GM23338 (cell line): ENCODE measurements at regions not wholly inside any gene's neighbourhood (a gene's known extent, or its start where the extent isn't known, plus 50 kb on each side); places are given as distances from the start of the nearest gene placed in this dataset.

Experiments
- ATAC-seq: fragments of 200-7000 bp; cut with Tn5 transposase; 3 replicates; pipeline ENCODE4 v1.9.1; 2020
- DNase-seq: peaks from one replicate; pipeline ENCODE4 v3.0.0-alpha.2; 2015; ENCODE audit warnings: low spot score
- H2AFZ ChIP-seq: fragments of 200-600 bp; sonication (generic); 2 replicates; pipeline ENCODE4 v1.8.0; 2016; ENCODE audit warnings: antibody characterized with exemption, mild to moderate bottlenecking, moderate library complexity
- H3F3A ChIP-seq: fragments of 200-600 bp; sonication (generic); replicated peaks from 2 replicates; pipeline ENCODE4 v1.8.0; 2017; ENCODE audit warnings: antibody characterized with exemption, mixed run types, low read depth
- H3K27ac ChIP-seq: fragments of 200-600 bp; sonication (generic); 2 replicates; pipeline ENCODE4 v1.6.1; 2016; ENCODE audit warnings: low read depth
- H3K27me3 ChIP-seq: fragments of 200-600 bp; sonication (generic); 2 replicates; pipeline ENCODE4 v1.8.0; 2016; ENCODE audit warnings: mild to moderate bottlenecking, mixed run types, moderate library complexity; ENCODE audit not compliant: insufficient read depth
- H3K36me3 ChIP-seq: fragments of 200-600 bp; sonication (generic); 2 replicates; pipeline ENCODE4 v1.8.0; 2016; ENCODE audit warnings: mild to moderate bottlenecking; ENCODE audit not compliant: insufficient read depth
- H3K4me1 ChIP-seq: fragments of 200-600 bp; sonication (generic); 2 replicates; pipeline ENCODE4 v1.8.0; 2016; ENCODE audit warnings: mild to moderate bottlenecking, moderate library complexity; ENCODE audit not compliant: insufficient read depth
- H3K4me2 ChIP-seq: fragments of 200-600 bp; sonication (generic); 2 replicates; pipeline ENCODE4 v1.7.1; 2017; ENCODE audit warnings: mixed run types
- H3K4me3 ChIP-seq: fragments of 200-600 bp; sonication (generic); 2 replicates; pipeline ENCODE4 v1.6.1; 2016; ENCODE audit warnings: mixed run types
- H3K79me2 ChIP-seq: fragments of 200-600 bp; sonication (generic); replicated peaks from 2 replicates; pipeline ENCODE4 v1.8.0; 2017; ENCODE audit warnings: mild to moderate bottlenecking; ENCODE audit not compliant: insufficient read depth
- H3K9me2 ChIP-seq: fragments of 200-600 bp; sonication (generic); 2 replicates; pipeline ENCODE4 v1.8.0; 2017; ENCODE audit not compliant: insufficient read depth
- H4K20me1 ChIP-seq: fragments of 200-600 bp; sonication (generic); replicated peaks from 2 replicates; pipeline ENCODE4 v1.8.0; 2017; ENCODE audit warnings: mild to moderate bottlenecking; ENCODE audit not compliant: insufficient read depth
- H3K27ac Mint-ChIP-seq: 2 replicates; pipeline ENCODE4 v1.8.0; 2020; ENCODE audit warnings: inconsistent platforms, mild to moderate bottlenecking, moderate library complexity, mixed read lengths
- H3K27me3 Mint-ChIP-seq: 3 replicates; pipeline ENCODE4 v1.8.0; 2022; ENCODE audit warnings: low read depth, mild to moderate bottlenecking, moderate library complexity, mixed read lengths, inconsistent platforms; ENCODE audit not compliant: insufficient read depth, poor library complexity
- H3K36me3 Mint-ChIP-seq: 3 replicates; pipeline ENCODE4 v1.8.0; 2021; ENCODE audit warnings: low read depth, mild to moderate bottlenecking, inconsistent platforms, moderate library complexity, mixed read lengths
- H3K4me1 Mint-ChIP-seq: 3 replicates; pipeline ENCODE4 v1.8.0; 2020; ENCODE audit warnings: mild to moderate bottlenecking, inconsistent platforms, mixed read lengths
- H3K4me3 Mint-ChIP-seq: 3 replicates; pipeline ENCODE4 v1.8.0; 2021; ENCODE audit warnings: moderate library complexity, mild to moderate bottlenecking, inconsistent platforms, mixed read lengths
- H3K9me3 Mint-ChIP-seq: 3 replicates; pipeline ENCODE4 v1.8.0; 2020; ENCODE audit warnings: moderate library complexity, mild to moderate bottlenecking, inconsistent platforms, mixed read lengths
- CREB1 ChIP-seq: fragments of 250-450 bp; sonication (Bioruptor Pico); IDR thresholded peaks from 2 replicates; pipeline ENCODE4 v1.5.0; 2020; ENCODE audit warnings: low read depth, mild to moderate bottlenecking, moderate library complexity
- EZH2 ChIP-seq: fragments of 200-600 bp; sonication (generic); IDR thresholded peaks from one replicate; pipeline ENCODE4 v1.8.0; 2017; ENCODE audit warnings: antibody characterized with exemption, mild to moderate bottlenecking, low read depth; ENCODE audit not compliant: unreplicated experiment
- EZH2phosphoT487 ChIP-seq: fragments of 200-600 bp; sonication (generic); IDR thresholded peaks from one replicate; pipeline ENCODE4 v1.8.1; 2018; ENCODE audit warnings: antibody characterized with exemption; ENCODE audit not compliant: unreplicated experiment
- JUNB ChIP-seq: IDR thresholded peaks from one replicate; pipeline ENCODE4 v1.6.1; 2016; ENCODE audit warnings: antibody characterized with exemption; ENCODE audit not compliant: unreplicated experiment
- NANOG ChIP-seq: IDR thresholded peaks from 2 replicates; pipeline ENCODE4 v1.6.1; 2016; ENCODE audit warnings: antibody characterized with exemption, borderline replicate concordance
- POLR2AphosphoS5 ChIP-seq: IDR thresholded peaks from 2 replicates; pipeline ENCODE4 v1.6.1; 2016; ENCODE audit warnings: antibody characterized with exemption, low read depth
- STAT1 ChIP-seq: IDR thresholded peaks from one replicate; pipeline ENCODE4 v1.6.1; 2016; ENCODE audit warnings: antibody characterized with exemption; ENCODE audit not compliant: unreplicated experiment
- ZNF114 ChIP-seq: fragments of 250-450 bp; sonication (Bioruptor Pico); IDR thresholded peaks from 2 replicates; pipeline ENCODE4 v1.5.0; 2020; ENCODE audit warnings: mild to moderate bottlenecking, moderate library complexity
- ZNF331 ChIP-seq: fragments of 250-450 bp; sonication (Bioruptor Pico); IDR thresholded peaks from 2 replicates; pipeline ENCODE4 v1.5.0; 2020; ENCODE audit warnings: low read depth, mild to moderate bottlenecking, moderate library complexity
- TF ChIP-seq, protein P1 (sequence below), 2 experiments: fragments of 200-600 bp in 1 of 2; sonication (generic) in 1 of 2; conservative IDR thresholded peaks; 2 replicates each; pipeline versions ENCODE4 v1.5.1 to v1.6.1; 2016 to 2017; ENCODE audit warnings: antibody characterized with exemption in 2 of 2, low read depth in 2 of 2, mild to moderate bottlenecking in 2 of 2, moderate library complexity in 1 of 2
- TF ChIP-seq, protein P2 (sequence below): IDR thresholded peaks from 2 replicates; pipeline ENCODE4 v1.6.1; 2016; ENCODE audit warnings: antibody characterized with exemption
- TF ChIP-seq, protein P3 (sequence below): fragments of 250-450 bp; sonication (Bioruptor Pico); IDR thresholded peaks from 2 replicates; pipeline ENCODE4 v1.5.0; 2020; ENCODE audit warnings: mild to moderate bottlenecking, moderate library complexity

DNA sequence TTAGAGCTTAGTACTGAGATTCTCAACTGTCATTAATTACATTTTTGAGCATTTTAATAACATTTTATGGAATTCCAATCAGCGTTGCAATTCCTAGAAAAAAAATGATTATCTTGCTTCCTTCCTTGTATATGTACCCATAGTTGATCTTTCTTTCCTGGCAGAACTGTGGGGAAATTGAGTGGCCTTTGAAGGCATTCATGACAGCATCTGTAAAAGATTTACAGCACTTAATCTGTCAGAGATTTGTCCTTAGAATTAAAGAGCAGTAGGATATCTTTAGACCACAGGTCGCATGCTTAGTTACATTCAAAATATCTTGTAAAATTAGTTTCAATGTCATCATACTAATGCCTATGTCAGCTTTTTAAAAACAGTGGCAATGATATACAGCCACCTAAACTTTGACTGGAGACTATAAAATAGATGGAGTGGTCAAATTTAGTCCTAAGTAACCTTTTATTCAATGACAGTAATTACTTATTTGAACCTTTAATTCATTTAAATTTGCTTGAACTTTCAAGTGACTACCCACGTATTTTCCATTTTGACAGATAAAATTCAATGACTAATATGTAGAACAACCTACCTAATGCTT, 692.0 kb downstream of the NCAM2 start (continued):
- TF ChIP-seq, protein P1, sequence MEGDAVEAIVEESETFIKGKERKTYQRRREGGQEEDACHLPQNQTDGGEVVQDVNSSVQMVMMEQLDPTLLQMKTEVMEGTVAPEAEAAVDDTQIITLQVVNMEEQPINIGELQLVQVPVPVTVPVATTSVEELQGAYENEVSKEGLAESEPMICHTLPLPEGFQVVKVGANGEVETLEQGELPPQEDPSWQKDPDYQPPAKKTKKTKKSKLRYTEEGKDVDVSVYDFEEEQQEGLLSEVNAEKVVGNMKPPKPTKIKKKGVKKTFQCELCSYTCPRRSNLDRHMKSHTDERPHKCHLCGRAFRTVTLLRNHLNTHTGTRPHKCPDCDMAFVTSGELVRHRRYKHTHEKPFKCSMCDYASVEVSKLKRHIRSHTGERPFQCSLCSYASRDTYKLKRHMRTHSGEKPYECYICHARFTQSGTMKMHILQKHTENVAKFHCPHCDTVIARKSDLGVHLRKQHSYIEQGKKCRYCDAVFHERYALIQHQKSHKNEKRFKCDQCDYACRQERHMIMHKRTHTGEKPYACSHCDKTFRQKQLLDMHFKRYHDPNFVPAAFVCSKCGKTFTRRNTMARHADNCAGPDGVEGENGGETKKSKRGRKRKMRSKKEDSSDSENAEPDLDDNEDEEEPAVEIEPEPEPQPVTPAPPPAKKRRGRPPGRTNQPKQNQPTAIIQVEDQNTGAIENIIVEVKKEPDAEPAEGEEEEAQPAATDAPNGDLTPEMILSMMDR (conservative IDR thresholded peaks at IDR 0.05; ENCODE audit: low read depth in 2 of 2) = no peak
- TF ChIP-seq, protein P2, sequence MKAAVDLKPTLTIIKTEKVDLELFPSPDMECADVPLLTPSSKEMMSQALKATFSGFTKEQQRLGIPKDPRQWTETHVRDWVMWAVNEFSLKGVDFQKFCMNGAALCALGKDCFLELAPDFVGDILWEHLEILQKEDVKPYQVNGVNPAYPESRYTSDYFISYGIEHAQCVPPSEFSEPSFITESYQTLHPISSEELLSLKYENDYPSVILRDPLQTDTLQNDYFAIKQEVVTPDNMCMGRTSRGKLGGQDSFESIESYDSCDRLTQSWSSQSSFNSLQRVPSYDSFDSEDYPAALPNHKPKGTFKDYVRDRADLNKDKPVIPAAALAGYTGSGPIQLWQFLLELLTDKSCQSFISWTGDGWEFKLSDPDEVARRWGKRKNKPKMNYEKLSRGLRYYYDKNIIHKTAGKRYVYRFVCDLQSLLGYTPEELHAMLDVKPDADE = no peak
- TF ChIP-seq STAT1 (no peak), CREB1 (no peak), EZH2phosphoT487 (no peak), JUNB (no peak)

DNA sequence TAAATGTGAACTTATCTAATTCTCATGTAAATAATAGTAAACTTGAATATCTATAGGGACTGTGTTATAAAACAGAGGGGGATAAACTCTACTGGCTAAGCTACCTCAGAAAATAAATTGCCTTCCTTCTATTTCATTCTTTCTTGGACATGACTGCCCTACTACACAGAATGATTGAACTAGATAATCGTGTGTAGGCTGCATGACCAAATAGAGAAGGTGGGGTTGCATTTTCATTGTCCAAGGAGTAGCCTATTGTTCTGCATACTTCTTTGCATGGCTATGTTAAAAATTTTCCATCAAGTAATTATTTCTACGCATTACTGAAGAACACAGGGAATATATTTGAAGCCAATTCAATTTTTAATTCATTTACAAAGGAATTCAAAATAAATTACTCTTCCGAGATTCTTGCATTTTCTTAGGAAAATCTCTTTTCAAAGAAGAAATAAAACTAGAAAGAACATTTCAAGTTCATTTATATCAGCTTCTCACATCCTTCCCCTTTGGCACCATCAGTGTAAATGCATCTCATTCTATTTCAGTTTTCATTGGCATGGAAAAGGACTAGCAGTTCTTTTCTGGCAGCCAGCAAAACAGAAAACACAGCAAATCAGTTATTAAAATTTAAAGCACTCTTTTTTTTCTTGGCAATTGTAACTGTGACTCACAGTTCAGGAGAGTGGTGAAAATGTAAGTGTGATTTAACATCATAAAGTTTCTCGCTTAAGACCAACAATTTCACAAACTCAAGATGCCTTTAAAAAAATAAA, 714.7 kb downstream of the NCAM2 start:
- H3K9me3 Mint-ChIP-seq = peaks cover 4% of the 10 kb centered on the region; the same call in 2 of the 3 replicates
- H3K27ac Mint-ChIP-seq = 0 out of 2 replicates have a peak overlapping the region, but pooled peaks have one; percentile 19
- no peaks in the 10 kb centered on the region; the same call in 2 of the 3 replicates for H3K36me3 Mint-ChIP-seq
- Histone ChIP-seq H3K4me3 (peak overlapping the region; percentile 10; the same call in 1 of the 2 replicates), H3K9me2 (no peaks in the 10 kb centered on the region), H3K27me3 (no peaks in the 10 kb centered on the region), H2AFZ (no peak overlapping the region), H3K79me2 (no peaks in the 10 kb centered on the region), H3K27ac (no peak overlapping the region), H4K20me1 (no peaks in the 10 kb centered on the region), H3K36me3 (no peaks in the 10 kb centered on the region), H3K4me2 (peak overlapping the region; percentile 44), H3F3A (no peaks in the 10 kb centered on the region), H3K4me1 (peaks cover 18% of the 10 kb centered on the region)
- peaks cover under 1% of the 10 kb centered on the region for H3K27me3 Mint-ChIP-seq
- no peak overlapping the region for H3K4me3 Mint-ChIP-seq
- DNase-seq (no peak), ATAC-seq (no peak)
- H3K4me1 Mint-ChIP-seq = peaks cover 19% of the 10 kb centered on the region
- TF ChIP-seq EZH2phosphoT487 (no peak), ZNF331 (no peak), NANOG (no peak), CREB1 (no peak), ZNF114 (CRISPR knock-in tag) (no peak), EZH2 (no peak), POLR2AphosphoS5 (no peak)
- TF ChIP-seq, protein P2 = no peak
- TF ChIP-seq, protein P3, sequence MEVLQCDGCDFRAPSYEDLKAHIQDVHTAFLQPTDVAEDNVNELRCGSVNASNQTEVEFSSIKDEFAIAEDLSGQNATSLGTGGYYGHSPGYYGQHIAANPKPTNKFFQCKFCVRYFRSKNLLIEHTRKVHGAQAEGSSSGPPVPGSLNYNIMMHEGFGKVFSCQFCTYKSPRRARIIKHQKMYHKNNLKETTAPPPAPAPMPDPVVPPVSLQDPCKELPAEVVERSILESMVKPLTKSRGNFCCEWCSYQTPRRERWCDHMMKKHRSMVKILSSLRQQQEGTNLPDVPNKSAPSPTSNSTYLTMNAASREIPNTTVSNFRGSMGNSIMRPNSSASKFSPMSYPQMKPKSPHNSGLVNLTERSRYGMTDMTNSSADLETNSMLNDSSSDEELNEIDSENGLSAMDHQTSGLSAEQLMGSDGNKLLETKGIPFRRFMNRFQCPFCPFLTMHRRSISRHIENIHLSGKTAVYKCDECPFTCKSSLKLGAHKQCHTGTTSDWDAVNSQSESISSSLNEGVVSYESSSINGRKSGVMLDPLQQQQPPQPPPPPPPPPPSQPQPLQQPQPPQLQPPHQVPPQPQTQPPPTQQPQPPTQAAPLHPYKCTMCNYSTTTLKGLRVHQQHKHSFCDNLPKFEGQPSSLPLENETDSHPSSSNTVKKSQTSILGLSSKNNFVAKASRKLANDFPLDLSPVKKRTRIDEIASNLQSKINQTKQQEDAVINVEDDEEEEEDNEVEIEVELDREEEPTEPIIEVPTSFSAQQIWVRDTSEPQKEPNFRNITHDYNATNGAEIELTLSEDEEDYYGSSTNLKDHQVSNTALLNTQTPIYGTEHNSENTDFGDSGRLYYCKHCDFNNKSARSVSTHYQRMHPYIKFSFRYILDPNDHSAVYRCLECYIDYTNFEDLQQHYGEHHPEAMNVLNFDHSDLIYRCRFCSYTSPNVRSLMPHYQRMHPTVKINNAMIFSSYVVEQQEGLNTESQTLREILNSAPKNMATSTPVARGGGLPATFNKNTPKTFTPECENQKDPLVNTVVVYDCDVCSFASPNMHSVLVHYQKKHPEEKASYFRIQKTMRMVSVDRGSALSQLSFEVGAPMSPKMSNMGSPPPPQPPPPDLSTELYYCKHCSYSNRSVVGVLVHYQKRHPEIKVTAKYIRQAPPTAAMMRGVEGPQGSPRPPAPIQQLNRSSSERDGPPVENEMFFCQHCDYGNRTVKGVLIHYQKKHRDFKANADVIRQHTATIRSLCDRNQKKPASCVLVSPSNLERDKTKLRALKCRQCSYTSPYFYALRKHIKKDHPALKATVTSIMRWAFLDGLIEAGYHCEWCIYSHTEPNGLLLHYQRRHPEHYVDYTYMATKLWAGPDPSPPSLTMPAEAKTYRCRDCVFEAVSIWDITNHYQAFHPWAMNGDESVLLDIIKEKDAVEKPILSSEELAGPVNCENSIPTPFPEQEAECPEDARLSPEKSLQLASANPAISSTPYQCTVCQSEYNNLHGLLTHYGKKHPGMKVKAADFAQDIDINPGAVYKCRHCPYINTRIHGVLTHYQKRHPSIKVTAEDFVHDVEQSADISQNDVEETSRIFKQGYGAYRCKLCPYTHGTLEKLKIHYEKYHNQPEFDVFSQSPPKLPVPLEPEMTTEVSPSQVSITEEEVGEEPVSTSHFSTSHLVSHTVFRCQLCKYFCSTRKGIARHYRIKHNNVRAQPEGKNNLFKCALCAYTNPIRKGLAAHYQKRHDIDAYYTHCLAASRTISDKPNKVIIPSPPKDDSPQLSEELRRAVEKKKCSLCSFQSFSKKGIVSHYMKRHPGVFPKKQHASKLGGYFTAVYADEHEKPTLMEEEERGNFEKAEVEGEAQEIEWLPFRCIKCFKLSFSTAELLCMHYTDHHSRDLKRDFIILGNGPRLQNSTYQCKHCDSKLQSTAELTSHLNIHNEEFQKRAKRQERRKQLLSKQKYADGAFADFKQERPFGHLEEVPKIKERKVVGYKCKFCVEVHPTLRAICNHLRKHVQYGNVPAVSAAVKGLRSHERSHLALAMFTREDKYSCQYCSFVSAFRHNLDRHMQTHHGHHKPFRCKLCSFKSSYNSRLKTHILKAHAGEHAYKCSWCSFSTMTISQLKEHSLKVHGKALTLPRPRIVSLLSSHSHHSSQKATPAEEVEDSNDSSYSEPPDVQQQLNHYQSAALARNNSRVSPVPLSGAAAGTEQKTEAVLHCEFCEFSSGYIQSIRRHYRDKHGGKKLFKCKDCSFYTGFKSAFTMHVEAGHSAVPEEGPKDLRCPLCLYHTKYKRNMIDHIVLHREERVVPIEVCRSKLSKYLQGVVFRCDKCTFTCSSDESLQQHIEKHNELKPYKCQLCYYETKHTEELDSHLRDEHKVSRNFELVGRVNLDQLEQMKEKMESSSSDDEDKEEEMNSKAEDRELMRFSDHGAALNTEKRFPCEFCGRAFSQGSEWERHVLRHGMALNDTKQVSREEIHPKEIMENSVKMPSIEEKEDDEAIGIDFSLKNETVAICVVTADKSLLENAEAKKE (CRISPR knock-in tag) = no peak
